HEK293T (cell line): ENCODE measurements at regions not wholly inside any gene's neighbourhood (a gene's known extent, or its start where the extent isn't known, plus 50 kb on each side); places are given as distances from the start of the nearest gene placed in this dataset.

Source experiments
- CTCF ChIA-PET: fragments of 350-600 bp; formaldehyde crosslinking; extraction: SDS; loops from one replicate; lab custom pipeline; 2021; ENCODE audit warnings: antibody characterized with exemption, inconsistent platforms; lab: Yijun Ruan, JAX
- POLR2A ChIA-PET: fragments of 350-600 bp; formaldehyde crosslinking; extraction: SDS; loops from one replicate; lab custom pipeline; 2020; ENCODE audit warnings: antibody characterized with exemption, inconsistent platforms; lab: Yijun Ruan, JAX
- DNase-seq: peaks from one replicate; pipeline ENCODE4 v3.0.0; 2012; ENCODE audit warnings: mixed read lengths; ENCODE audit errors: extremely low spot score
- ARNT ChIP-seq: fragments of 450-650 bp; IDR thresholded peaks from 2 replicates; pipeline ENCODE4 v1.6.1; 2017; ENCODE audit warnings: mild to moderate bottlenecking
- BHLHE40 ChIP-seq: fragments of 450-650 bp; IDR thresholded peaks from 2 replicates; pipeline ENCODE4 v1.6.1; 2016; ENCODE audit warnings: mild to moderate bottlenecking, moderate library complexity, borderline replicate concordance
- CTBP1 ChIP-seq: fragments of 450-650 bp; IDR thresholded peaks from 2 replicates; pipeline ENCODE4 v1.6.1; 2016; ENCODE audit warnings: borderline replicate concordance
- ELF4 ChIP-seq: fragments of 450-650 bp; IDR thresholded peaks from 2 replicates; pipeline ENCODE4 v1.6.1; 2017; ENCODE audit warnings: antibody characterized with exemption
- FOXA1 ChIP-seq: fragments of 450-650 bp; IDR thresholded peaks from 2 replicates; pipeline ENCODE4 v1.6.1; 2016; ENCODE audit warnings: mild to moderate bottlenecking
- FOXK2 ChIP-seq: fragments of 450-650 bp; IDR thresholded peaks from 2 replicates; pipeline ENCODE4 v1.6.1; 2016; ENCODE audit warnings: mild to moderate bottlenecking
- FOXM1 ChIP-seq: fragments of 450-650 bp; IDR thresholded peaks from 2 replicates; pipeline ENCODE4 v1.6.1; 2017; ENCODE audit warnings: mild to moderate bottlenecking, borderline replicate concordance
- HDGF ChIP-seq: fragments of 450-650 bp; IDR thresholded peaks from 2 replicates; pipeline ENCODE4 v1.6.1; 2017; ENCODE audit warnings: antibody characterized with exemption, borderline replicate concordance
- L3MBTL2 ChIP-seq: fragments of 450-650 bp; conservative IDR thresholded peaks from 2 replicates; pipeline ENCODE4 v1.6.1; 2016; ENCODE audit warnings: mild to moderate bottlenecking
- LEF1 ChIP-seq: fragments of 450-650 bp; IDR thresholded peaks from 2 replicates; pipeline ENCODE4 v1.6.1; 2017; ENCODE audit warnings: mild to moderate bottlenecking, borderline replicate concordance
- NFRKB ChIP-seq: fragments of 450-650 bp; IDR thresholded peaks from 2 replicates; pipeline ENCODE4 v1.6.1; 2016; ENCODE audit warnings: mild to moderate bottlenecking, moderate library complexity
- SP1 ChIP-seq: fragments of 450-650 bp; IDR thresholded peaks from 2 replicates; pipeline ENCODE4 v1.6.1; 2017
- SUZ12 ChIP-seq: fragments of 450-650 bp; IDR thresholded peaks from 2 replicates; pipeline ENCODE4 v1.6.1; 2016; ENCODE audit warnings: mild to moderate bottlenecking
- TARDBP ChIP-seq: fragments of 450-650 bp; IDR thresholded peaks from 2 replicates; pipeline ENCODE4 v1.6.1; 2016
- ZNF384 ChIP-seq: fragments of 450-650 bp; IDR thresholded peaks from 2 replicates; pipeline ENCODE4 v1.6.1; 2016
- TF ChIP-seq, protein P1 (sequence below): fragments of 450-650 bp; IDR thresholded peaks from 2 replicates; pipeline ENCODE4 v1.6.1; 2016

GRCh38 chr9:118918180-118918579 is 451.1 kb downstream of the BRINP1 start:
- POLR2A ChIA-PET, result no interaction called here
- no peak for DNase-seq
- CTCF ChIA-PET, result no interaction called here
- TF ChIP-seq SP1, result no peak
- TF ChIP-seq BHLHE40, result no peak
- TF ChIP-seq FOXM1, result no peak
- no peak for TF ChIP-seq NFRKB
- TF ChIP-seq ARNT, result no peak
- TF ChIP-seq CTBP1, result no peak
- no peak for TF ChIP-seq SUZ12
- no peak for TF ChIP-seq HDGF
- no peak for TF ChIP-seq TARDBP

DNA sequence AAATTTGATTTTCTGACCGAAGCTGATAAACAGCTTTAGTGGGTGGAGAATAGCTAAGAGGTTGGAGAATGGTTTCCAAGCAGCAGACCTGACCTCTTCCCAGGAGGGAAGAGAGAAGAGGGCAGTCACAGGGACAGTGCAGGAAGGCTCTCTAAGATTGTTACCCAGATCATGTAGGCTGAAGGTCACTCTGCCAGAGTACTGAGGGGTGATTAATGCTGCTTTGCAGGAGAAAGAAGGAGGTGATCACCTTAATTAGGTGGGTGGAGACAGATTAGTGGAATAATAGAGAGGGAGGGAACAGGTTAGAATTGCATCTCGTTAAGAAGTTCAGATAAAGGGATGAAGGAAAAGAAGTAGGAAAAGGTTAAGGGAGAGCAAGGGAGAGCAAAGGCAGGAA is 440.5 kb downstream of the BRINP1 start:
- DNase-seq, result no peak
- TF ChIP-seq ARNT (no peak), CTBP1 (no peak), L3MBTL2 (no peak), TARDBP (no peak), FOXM1 (no peak), SUZ12 (no peak)
- POLR2A ChIA-PET, result no interaction called here
- CTCF ChIA-PET, result no interaction called here

GRCh38 chr9:118929287-118929686 is 439.9 kb downstream of the BRINP1 start:
- ChIA-PET POLR2A (no interaction called here), CTCF (no interaction called here)
- TF ChIP-seq SUZ12 (no peak), FOXK2 (no peak), HDGF (no peak), SP1 (no peak), ZNF384 (no peak), CTBP1 (no peak), BHLHE40 (no peak), L3MBTL2 (no peak), ARNT (no peak), ELF4 (no peak), FOXA1 (no peak), FOXM1 (no peak), TARDBP (no peak), LEF1 (no peak), NFRKB (no peak)
- TF ChIP-seq, protein P1, sequence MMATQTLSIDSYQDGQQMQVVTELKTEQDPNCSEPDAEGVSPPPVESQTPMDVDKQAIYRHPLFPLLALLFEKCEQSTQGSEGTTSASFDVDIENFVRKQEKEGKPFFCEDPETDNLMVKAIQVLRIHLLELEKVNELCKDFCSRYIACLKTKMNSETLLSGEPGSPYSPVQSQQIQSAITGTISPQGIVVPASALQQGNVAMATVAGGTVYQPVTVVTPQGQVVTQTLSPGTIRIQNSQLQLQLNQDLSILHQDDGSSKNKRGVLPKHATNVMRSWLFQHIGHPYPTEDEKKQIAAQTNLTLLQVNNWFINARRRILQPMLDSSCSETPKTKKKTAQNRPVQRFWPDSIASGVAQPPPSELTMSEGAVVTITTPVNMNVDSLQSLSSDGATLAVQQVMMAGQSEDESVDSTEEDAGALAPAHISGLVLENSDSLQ, result no peak
- no peak for DNase-seq

DNA sequence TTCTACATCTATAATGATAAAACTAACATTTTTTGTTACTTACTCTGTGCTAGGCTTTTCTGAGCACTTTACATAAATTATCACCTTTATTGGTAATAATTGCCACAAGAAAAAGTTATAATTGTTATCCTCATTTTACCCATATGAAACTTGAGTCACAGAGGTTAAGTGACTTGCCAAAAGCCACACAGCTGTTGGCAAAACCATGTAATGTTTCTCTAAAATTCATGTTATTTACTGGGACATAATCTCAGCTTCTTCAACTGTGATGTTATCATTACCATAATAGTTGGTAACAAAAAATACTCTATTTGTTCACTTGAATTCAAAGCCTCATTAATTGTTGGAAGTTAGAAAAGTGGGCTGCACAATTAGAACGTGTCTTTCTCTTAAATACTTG is 437.3 kb downstream of the BRINP1 start:
- no peak for DNase-seq
- no peak for TF ChIP-seq ARNT
- ChIA-PET POLR2A (no interaction called here), CTCF (no interaction called here)

DNA sequence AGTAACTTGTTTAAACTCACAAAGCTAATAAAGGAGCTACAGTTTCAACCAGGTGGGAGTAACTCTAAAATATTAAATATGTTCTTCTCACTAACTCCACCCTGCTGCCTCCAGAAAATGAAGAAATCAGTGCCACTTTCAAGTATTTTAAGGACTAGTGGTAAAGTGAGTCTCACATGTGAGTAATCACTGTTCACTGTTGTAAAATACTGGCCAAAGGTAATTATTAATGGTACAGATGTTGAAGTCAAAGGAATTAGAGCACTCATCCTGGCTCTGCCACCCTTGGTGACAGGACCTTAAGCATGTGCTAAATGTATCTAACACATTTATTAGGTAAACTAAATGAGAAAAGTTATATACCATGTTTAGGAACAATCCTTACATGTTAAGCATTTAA is 430.7 kb downstream of the BRINP1 start:
- TF ChIP-seq ARNT (no peak), BHLHE40 (no peak), HDGF (no peak)
- ChIA-PET POLR2A (no interaction called here), CTCF (no interaction called here)
- DNase-seq, result no peak

DNA sequence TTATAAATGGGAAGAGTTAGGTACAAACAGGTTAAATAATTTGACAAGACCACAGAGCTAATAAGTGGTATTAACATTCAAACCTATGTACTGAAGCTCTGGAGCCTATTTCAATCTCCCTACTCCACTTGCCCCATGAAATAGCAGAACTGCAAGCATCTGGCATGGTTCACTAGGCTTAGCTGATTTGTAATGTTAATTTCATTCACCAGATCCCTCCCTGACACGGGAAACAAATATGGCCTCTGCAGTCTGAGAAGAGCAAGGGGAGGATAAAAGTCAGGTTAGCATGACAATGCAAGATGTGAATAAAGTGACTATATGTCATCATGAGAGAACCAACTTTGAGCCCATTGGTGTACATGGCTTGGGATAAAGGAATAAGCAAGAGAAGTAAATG is 428.8 kb downstream of the BRINP1 start:
- POLR2A ChIA-PET, result no interaction called here
- no peak for DNase-seq
- CTCF ChIA-PET, result no interaction called here
- TF ChIP-seq TARDBP, result no peak
- TF ChIP-seq ELF4, result no peak
- TF ChIP-seq FOXM1, result no peak
- no peak for TF ChIP-seq LEF1
- no peak for TF ChIP-seq ARNT
- no peak for TF ChIP-seq SUZ12
- no peak for TF ChIP-seq ZNF384
- TF ChIP-seq, protein P1, result no peak
- no peak for TF ChIP-seq BHLHE40
- no peak for TF ChIP-seq NFRKB
- no peak for TF ChIP-seq L3MBTL2

DNA sequence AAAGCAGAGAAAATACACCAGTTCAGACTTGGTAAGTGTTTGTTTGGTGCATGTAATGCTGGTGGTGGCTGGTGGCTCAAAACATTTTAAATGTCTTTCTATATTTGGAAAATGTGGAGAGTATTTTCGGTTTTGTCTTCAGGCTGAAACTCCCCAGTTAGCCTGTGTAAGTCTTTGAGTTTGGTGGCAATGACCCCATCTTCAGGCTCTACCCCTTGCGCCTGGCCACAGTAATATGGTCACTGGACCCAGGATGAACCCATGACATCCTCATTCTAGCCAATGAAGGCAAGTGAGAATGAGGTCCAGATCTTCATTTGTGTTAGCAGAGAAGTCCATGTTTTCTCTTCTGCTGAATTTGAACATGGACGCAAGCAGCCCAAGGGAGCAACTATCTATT is 422.6 kb downstream of the BRINP1 start:
- POLR2A ChIA-PET, result no interaction called here
- TF ChIP-seq, protein P1, result no peak
- TF ChIP-seq LEF1, result no peak
- no peak for TF ChIP-seq CTBP1
- TF ChIP-seq ELF4, result no peak
- TF ChIP-seq SUZ12, result no peak
- TF ChIP-seq SP1, result no peak
- CTCF ChIA-PET, result no interaction called here
- DNase-seq, result no peak

- DNase-seq, result no peak
- ChIA-PET CTCF (no interaction called here), POLR2A (no interaction called here)
- TF ChIP-seq HDGF (no peak), CTBP1 (no peak), ARNT (no peak), SP1 (no peak), FOXA1 (no peak), L3MBTL2 (no peak), NFRKB (no peak), BHLHE40 (no peak), FOXM1 (no peak), ELF4 (no peak), ZNF384 (no peak), SUZ12 (no peak), TARDBP (no peak), LEF1 (no peak), FOXK2 (no peak)
- TF ChIP-seq, protein P1, result no peak
These were observed 414.4 kb downstream of the BRINP1 start for GRCh38 chr9:118954857-118955256.
